ENCODE measurements at regions not wholly inside any gene's neighbourhood (a gene's known extent, or its start where the extent isn't known, plus 50 kb on each side); places are given as distances from the start of the nearest gene placed in this dataset.
"Not testable (repeated sequence)": the region's sequence is repeated elsewhere in the genome, so short reads cannot be mapped to it uniquely, and the experiment has no call there.

DNA sequence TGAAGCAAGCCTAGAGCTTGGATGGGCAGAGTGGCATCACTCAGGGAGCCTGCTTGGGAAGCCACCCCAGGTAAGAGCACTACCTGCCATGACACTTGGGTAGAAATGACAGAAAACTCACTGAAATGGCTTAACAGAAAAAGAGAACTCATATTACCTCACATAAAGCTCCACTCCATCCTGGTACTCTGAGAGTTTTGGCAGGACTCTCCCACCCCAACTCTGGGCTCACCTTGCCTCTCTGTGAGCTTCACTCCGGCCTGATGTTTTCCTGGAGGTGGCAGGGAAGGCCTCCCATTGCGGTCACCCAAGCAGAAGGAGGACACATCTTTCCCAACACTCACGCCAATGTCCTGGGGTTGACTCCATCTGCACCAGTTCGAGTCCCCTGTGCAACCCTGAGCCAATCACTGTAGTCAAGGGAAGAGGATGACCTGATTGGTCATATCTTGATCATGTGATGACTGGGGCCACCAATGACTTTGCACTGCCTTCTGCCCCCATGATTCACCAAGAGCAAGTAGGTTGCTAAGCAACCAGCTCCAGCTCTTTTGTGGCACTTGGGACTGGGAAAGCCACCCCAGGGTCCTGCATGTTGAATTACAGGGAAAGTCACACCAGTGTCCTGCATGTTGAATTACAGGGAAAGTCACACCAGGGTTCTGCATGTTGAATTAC, 446.1 kb upstream of the SULF2 start:
- no peak for DNase-seq (ENCODE audit: low read depth, low spot score)

DNA sequence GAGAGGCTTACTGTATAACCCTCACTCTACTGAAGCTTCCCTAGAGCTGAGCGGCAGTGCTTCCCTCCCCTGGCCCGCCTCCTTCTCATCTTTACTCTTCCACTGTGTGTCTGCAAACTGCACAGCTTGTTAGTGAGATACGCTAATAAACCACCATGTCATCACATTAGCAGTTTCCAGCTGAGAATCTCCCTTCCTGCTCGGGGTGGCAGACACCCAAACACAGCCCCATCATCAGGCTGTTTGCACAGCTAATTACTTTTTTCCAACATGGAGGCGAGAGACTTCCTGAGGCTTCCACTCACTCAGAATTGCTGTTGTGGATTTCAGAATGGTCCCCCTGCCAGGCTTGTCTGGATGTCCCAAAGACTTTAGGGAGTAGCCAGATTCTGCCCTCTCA, 444.9 kb upstream of the SULF2 start:
- DNase-seq (ENCODE audit: low read depth, low spot score) = no peak

DNA sequence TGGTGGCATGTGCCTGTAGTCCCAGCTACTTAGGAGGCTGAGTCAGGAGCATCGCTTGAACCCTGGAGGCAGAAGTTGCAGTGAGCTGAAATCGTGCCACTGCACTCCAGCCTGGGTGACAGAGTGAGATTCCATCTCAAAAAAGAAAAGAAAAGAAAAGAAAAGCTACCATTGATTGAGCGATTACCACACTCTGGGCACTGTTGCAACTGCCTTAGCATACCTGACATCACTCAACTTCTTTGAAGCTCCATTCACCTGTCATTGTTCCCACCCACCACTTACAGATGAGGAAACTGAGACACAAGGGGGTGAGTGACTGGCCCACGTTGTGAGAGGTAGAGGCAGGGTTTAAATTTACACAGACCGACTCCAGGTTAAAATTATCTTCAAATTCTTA, 442.1 kb upstream of the SULF2 start:
- no peak for DNase-seq (ENCODE audit: low read depth, low spot score)

DNA sequence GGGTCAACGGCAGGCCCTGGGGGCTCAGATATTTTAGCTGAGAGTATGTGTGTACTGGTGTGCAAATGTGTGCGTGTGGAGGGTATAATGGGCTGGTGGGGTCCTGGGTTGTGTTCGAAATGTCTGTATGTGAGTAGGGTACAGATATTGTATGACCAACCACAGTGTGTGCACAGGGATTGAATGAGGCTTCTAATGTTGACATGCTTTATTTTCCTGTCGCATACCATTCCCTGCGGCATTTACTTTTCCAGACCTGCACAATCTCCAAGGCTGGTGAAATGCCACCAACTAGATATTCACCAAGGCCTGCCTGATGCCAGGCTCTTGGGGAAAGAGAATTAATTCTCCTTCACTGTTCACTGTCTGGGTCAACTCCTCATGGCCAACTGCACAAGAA, 441.4 kb upstream of the SULF2 start:
- DNase-seq (ENCODE audit: low read depth, low spot score) = no peak

DNA sequence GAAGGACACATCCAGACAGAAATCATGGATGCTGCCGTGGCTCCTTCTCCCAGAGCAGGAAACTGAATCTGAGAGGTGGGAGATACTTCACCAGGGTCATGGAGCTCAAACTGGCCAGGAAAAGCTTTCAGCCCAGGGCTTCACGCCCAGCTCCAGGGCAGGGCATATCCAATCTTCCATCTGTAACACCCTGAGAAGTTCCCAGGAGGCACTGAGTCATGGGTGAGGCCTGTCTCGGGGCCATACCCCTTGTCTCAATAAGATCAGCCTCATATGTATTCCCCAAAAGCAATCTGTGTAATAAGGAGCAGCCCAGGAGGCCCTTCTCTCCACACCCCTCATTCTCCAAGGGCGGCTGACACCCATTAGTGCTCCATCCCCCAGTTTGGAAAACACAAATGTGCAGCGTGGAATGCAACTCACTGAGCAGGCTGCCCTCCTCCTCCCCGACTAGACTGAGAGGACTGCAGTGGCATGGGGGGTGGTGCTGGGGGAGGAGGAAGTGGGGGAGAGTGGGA, 439.3 kb upstream of the SULF2 start:
- DNase-seq (ENCODE audit: low read depth, low spot score) = no peak

DNA sequence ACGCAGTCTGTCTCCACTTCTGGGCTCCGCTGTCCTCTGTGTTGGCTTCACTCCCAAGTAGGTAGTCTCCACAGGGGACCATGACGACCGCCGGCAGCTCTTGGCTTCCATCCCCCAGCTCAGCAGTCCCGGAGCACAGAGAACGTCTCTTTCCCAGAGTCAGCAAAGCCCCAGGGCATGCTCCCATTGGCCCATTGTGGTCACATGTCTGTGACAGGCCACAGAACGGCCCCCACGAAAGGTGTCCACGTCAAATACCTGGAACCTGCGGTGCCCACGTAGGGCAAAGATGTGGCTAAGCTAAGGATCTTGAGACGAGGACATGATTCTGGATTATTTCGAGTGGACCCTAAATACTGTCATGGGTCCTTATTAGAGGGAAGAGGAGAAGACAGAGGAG, 438.4 kb upstream of the SULF2 start:
- no peak for DNase-seq (ENCODE audit: low read depth, low spot score)

DNA sequence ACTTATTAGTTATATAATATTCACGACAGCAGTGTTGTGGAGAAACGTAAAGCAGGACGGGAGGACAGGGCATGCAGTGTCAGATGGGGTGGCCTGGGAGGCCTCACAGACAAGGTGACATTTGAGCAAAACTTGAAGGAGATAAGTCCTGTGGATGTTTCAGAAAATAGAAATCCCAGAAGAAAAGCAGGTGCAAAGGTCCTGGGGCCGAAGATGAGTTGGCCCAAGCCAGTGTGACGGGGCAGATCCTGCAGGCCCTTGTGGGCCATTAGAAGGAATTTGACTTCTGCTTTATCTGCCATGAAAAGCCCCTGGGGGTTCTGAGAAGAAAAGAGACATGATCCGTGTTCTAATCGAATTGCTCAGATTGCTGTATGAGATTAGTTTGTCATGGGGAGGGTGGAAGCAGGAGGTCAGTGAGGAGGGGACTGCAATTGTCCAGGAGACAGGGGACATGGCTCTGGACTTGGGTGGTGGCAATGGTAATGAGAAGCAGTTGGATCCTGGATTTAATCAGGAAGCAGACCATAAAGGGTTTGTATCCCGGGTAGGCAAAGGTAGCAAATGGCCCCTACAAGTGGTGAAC, 437.4 kb upstream of the SULF2 start:
- DNase-seq (ENCODE audit: low read depth, low spot score) = no peak

DNA sequence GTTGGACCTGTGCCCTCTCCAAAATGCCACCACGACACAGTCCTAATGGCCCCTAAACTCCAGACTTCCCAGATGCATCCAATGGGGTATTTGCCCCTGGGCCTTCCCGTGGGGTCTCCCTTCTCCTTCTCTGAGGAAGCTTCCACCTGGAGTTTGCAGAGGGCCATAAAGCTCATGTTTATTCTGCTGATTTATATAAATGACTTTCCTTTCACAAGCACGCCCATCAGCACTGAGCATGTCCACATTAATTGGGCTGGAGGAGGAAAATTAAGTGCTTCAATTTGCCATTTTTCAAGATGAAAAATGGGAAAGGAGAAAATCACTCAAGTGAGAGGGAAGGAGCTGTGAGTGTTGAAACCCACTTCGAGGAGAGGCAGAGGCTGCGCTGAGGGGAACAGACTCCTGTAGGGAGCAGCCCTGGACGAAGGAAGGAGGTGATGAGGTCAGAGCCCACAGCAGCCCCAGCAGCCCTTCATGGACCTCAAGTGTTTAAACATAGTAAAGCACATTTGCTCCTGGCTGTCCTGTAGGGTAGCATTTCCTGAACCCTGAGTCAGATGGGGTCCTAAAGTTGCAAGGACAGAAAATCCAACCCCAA, 434.9 kb upstream of the SULF2 start:
- no peak for DNase-seq (ENCODE audit: low read depth, low spot score)

DNA sequence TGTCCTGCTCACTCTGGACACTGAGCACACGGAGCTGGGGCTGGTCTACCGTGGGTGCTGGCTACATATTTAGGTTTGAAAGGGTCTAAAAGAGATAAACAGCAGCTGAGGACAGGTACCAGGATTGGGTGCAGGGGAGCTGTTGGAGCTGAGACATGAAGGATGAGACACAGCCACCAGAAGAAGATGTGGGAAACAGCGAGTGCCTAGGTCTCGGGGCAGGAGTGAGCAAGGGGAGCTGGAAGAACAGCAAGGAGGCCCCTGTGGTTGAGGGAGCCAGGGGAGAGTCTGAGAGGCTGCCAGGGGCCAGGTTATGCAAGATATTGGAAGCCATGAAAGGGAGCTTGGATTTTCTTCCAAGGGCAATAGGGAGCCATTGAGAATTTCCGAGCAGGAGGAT, 434.0 kb upstream of the SULF2 start:
- DNase-seq (ENCODE audit: low read depth, low spot score) = no peak

DNA sequence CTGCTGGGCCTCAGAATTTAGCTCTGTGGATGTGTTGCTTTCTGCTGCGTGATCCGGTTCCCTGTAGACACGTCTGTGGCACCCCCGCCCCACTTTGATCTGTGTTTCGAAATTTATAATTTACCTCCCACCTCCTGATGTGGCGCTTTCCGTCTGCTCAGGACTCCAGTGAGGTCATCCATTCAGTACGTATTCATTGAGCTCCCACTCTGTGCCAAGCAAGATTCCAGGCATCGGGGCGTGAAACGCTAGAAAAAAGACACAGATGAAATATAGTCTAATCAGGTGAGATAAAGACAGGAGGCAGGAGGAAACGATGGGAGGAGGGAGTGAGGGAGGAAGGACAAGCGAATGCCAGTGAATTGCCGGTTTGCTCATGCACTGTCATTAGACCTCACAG, 431.9 kb upstream of the SULF2 start:
- DNase-seq (ENCODE audit: low read depth, low spot score) = no peak

DNA sequence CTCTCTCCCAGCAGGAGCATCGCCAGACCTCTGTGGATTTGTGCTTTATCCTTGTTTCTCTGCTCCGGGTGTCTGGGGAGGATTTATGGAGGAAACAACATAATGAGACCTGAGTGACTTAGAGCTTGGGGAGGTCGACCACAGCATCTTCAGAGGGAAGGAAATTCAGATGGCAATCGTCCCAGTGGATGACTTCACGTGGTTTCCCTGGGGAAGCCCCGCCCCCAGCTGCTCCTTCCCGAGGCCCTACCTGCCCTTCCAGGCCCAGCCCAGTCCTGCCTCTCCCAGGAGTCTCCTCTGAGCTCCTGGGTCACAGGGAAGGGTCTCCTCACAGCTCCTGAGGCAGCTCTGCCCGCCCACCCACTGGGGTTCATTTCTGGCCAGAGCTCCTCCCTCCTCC, 430.3 kb upstream of the SULF2 start:
- no peak for DNase-seq (ENCODE audit: low read depth, low spot score)

DNA sequence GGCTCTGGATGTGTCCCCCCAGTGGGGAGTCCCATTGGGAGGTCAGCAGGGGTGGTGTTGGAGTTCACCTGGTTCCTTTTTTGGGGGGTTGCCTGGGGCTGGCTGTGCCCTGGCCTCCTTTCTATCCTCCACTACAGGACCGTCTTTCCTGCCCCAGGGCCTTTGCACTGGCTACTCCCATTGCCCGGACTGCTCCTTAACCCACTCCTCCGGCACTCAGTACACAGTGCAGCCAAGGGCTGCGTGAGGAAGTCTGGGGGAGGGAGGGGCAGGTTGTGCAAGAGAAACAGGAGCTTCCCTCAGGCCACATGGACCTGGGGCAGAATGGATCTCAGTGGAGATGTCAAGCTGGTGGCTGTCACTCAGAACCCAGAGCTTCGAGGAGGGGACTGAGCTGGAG, 429.3 kb upstream of the SULF2 start:
- no peak for DNase-seq (ENCODE audit: low read depth, low spot score)

DNA sequence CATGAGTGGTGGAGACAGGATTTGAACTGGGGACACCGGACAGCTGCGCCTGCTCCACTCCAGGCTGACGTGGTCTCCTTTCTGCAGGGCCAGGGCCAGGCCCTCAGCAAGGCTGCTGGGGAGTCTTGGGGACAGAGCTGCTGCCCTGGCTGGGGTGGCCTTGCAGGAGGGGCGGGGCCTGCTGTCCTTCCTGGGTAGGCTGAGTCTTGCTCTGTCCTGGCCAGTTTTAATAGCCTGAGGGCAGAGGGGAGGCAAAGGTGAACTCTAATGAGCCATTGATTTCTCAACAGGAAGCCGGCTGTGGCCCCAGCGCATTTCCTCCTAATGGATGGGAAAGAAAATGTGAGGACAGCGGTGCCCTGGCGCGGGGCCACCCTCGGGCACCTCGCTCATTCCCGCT, 428.4 kb upstream of the SULF2 start:
- DNase-seq (ENCODE audit: low read depth, low spot score) = not testable (repeated sequence)

DNA sequence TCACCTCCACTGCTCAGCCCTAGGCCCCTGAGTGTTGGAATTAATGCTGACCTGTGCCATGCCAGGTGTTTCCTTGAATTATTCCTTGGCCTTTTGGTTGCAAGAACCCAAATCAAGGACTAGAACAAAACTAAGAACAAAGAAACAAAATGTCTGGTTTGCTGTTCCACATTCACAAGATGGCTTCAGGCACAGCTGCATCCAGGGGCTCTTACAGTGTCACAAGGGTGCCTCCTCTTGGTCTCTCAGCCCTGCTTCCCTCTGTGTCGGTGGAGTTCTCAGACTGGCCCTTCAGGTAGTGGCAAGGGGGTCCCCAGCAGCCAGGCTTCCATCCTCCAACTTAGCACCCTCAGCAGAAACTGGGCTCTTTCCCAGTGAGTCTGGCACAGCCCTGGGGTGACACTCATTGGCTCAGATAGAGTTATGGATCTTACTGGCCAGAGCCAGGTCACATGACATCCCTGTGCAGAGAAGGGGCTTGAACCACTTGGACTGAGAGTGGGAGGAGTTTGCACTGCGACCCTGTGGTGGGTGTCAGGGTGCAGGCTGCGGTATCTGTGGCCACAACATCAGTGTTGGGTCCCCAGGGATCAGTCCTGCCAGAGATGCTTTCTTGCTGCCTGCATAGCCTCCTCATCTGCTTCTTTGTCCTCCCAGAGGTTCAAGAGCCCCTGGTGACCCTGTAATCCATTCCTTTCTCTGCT, 427.7 kb upstream of the SULF2 start:
- DNase-seq (ENCODE audit: low read depth, low spot score) = no peak

DNA sequence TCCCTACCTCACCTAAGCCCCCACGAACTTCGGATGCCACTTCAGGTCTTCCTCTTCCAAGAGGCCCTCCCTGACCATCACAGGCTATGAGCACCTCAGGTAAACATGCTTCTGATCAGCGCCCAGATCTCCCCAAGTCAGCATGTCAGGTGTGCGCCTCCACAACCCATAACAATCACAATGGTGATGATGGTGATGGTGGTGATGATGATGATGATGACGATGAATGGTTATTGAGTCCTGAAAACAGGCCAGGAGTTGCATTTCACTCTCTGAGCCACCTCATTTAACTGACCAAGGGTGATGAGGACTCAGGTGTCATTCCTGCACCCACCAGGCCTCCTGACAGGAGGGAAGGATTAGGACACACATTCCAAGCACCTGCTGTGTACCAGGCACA, 426.6 kb upstream of the SULF2 start:
- DNase-seq (ENCODE audit: low read depth, low spot score) = no peak

DNA sequence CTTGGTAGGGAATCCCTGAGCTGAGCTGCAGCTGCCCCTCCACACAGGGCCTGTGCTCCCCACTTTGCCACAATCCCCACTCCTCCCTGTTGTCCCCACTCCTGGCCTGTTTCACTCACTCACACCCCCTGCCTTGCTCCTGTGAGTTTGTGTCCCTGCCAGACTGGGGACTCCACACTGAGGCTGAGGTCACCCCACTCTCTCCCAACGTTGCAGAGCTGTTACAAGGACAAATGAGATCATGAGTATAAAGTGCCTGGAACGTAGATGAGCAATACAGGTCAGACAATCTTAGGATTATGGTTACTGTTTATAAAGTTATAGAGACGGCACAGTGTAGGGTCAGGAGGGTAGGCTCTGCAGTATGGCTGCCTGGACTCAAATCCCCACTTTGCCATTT, 426.0 kb upstream of the SULF2 start:
- DNase-seq (ENCODE audit: low read depth, low spot score) = no peak

DNA sequence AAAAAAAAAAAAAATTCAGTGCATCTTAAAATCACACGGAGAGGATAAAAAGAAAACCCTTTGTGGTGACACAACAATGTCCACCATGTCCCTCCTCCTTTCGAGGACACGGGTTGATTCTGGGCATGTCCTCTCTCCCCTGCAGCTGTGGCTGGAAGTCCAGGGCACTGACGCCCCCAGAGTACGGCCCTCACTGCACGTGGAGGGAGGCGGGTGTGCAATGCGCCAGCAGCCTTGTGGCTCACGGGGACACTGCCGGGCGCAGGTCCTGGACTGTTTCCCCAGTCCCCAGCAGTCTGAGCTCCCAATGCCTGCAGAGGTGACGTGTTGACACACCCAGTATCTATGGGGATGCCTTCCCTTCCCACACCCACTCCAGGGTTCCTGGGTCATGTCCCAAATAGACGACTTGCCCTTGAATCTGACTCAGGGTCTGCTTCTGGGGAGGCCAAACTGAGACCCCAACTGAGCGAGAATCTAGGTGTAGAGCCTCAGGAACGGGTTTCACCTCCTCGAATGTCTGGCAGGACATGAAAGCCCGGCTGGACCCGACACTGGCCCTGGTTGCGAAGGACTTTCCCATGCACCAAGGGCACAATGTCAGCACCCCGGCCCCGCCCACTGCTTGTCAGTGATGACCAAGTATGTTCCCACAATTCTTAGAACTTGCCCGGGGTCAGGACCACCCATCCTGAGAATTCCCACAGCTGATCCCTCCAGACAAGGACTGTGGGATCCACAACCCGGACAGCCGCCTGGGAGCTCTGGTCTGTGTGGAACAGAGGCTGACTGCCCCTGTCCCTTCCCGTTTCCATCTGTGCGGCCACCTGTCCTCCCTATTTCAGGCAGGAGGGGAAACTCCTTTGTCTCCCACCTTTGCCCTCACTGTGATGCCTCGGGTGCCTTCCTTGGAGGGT, 425.1 kb upstream of the SULF2 start:
- no peak for DNase-seq (ENCODE audit: low read depth, low spot score)

DNA sequence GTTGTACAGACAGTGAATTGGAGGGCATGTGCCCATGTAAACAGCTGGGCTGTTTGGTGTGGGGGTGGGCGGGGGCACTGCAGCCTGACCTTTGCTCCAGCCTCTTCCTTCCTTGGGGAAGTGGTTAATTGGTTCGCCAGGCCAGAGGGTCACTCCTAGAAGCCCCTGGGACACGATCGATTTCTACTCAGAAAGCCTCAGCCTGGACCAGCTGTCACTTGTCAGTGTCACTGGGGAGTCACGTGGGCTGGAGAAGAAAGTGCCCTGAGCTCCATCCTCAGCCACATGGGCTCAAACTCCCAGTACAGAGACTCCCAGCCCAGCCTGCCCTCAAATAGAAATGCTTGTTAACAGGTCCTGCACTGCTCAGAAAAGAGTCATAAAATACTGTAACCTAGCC, 423.8 kb upstream of the SULF2 start:
- DNase-seq (ENCODE audit: low read depth, low spot score) = no peak

DNA sequence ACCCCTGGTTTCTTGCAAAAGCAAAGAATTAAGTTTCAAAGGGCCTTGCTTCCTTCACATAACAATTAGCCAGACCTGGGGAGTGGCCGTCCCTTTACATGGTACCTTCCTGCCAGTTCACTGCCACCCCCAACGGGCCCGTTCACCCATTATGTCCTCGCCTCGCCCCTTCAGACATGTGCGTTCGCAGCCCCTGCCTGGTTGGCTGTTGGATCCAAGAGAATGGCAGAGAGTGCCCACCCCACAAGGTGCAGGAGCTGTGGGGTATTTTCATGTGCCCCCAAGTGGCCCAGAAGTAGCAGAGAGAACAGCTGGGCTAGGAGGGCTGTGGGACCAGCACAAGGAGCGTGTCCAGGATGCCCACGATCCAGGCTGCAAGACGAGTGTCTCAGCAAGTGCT, 422.9 kb upstream of the SULF2 start:
- no peak for DNase-seq (ENCODE audit: low read depth, low spot score)

DNA sequence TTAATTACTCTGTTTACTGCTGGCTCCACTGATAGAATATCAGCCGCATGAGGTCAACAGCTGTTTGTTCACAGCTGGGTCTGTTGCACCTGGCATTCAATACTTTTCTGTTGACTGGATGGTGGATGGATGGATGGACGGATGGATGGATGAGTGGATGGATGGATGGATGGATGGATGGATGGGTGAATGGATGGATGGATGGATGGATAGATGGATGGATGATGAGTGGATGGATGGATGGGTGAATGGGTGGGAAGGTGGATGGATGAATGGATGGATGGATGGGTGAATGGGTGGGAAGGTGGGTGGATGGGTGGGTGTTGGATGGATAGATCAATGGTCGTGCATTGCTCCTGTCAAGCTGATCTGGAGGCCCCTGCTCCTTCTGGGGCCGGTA, 422.2 kb upstream of the SULF2 start:
- no peak for DNase-seq (ENCODE audit: low read depth, low spot score)

DNA sequence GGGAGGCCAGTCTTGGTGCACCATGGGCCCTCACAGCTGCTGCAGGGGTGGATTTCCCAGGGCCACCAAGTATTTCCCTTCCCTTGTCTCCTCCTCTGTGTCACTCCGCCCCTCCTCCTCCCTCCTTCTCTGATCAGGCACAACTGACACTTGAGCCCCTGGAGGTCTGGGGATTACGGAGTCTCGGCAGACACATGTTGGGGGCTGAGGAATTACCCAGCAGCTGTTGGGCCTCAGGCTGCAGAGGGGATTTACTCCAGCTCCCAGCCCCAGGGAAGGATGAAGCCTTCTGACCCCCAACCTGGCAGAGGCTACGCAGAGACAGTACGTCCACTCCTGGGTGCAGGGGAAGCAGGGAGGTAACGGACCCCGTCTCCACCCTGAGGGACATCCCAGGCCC, 420.5 kb upstream of the SULF2 start:
- no peak for DNase-seq (ENCODE audit: low read depth, low spot score)
